GM04504 (cell line): ENCODE measurements at regions not wholly inside any gene's neighbourhood (a gene's known extent, or its start where the extent isn't known, plus 50 kb on each side); places are given as distances from the start of the nearest gene placed in this dataset.
A peak's percentile ranks its signal among the peaks of the same experiment; 100 is the strongest.
"Not testable (repeated sequence)": the region's sequence is repeated elsewhere in the genome, so short reads cannot be mapped to it uniquely, and the experiment has no call there.

Experiments used
- DNase-seq: peaks from one replicate; pipeline ENCODE4 v3.0.0-alpha.2; 2012; ENCODE audit warnings: low read depth

DNA sequence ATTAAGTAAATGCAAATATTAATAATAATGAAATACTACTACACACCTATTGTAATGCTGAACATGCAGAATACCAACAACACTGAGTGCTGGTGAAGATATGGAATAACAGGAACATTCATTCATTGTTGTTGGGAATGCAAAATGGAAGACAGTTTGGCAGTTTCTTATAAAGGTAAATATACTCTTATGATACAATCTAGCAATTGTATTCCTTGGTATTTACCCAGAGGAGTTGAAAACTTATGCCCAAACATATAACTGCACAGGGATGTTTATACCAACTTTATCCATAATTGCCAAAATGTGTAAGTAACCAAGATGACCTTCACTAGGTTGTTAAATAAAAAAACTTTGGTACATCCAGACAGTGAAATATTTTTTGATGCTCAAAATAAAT lies 636.8 kb downstream of the PRR16 start:
- no peak for DNase-seq

DNA sequence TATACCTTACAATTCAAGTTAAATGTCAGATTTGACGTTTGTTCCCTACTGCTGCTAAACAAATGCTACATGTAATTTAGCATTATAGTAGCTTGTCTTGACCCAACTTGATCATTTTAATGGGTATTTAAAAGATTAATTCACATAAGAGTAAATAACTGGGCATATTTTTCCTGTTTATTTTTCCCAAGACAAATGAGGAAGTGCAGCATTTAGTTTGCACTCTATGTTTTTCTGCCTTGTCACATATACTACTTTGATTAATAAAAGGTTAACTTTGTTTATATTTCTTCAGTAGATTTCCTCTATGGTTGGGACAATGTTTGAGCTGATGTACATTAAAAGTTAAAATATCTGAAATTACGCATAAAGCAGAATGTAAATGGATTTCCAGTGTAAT lies 641.8 kb downstream of the PRR16 start:
- DNase-seq, result no peak

DNA sequence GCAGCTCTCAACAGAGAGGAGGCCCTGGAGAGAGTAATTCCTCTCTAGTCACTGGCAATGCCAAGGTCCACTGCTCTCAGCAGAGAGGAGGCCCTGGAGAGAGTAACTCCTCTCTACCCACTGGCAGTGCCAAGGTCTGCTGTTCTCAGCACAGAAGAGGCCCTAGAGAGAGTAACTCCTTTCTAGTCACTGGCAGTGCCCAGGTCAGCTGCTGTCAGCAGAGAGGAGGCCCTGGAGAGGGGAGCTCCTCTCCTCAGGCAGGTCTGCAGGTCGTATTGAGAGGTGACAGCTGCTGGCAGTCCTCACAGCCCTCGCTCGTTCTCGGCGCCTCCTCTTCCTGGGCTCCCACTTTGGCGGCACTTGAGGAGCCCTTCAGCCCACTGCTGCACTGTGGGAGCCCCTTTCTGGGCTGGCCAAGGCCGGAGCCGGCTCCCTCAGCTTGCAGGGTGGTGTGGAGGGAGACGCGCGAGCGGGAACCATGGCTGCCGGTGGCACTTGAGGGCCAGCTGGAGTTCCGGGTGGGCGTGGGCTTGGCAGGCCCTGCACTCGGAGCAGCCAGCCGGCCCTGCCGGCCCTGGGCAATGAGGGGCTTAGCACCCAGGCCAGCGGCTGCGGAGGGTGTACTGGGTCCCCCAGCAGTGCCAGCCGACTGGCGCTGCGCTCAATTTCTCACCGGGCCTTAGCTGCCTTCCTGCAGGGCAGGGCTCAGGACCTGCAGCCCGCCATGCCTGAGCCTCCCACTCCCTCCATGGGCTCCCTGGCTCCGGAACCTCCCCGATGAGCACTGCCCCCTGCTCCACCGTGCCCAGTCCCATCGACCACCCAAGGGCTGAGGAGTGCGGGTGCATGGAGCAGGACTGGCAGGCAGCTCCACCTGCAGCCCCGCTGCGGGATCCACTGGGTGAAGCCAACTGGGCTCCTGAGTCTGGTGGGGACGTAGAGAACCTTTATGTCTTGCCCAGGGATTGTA lies 642.9 kb downstream of the PRR16 start:
- DNase-seq, result not testable (repeated sequence)

DNA sequence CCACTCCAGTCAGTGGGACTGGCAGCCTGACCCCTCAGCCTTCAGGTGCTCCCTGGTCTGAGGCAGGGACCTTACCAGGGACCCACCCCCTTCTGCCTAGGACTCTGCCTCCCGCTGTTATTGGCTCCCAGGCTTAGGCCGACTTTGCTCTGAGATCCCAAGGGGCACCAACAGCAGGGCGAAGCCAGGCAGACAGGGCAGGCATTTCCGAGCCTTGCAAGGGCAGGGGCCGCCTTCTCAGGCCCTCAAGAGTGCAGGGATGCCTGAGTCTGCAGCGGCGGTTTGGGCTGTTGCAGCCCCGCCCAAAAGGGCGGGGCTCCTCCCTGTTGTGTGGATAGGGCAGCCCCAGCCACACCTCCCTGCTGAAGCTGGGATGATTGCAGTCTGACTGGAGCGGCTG lies 644.6 kb downstream of the PRR16 start:
- no peak for DNase-seq

DNA sequence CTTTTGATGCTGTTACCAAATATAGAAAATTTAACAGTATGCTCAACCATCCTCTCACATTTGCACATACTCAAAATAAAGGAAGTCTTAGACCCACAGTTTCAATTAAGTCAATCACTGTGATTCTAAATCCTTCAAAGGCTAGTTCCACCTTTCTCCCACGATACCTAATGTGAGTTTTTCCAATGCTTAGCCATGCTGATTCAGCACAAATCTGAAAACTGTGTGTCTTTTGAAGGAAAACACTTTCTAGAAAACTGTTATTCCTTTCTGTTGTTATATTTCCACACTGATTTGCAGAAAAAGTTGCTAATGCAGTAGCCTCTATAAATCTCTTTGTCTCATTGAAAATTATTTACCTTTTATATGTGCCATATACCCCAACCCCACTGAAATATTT lies 645.7 kb downstream of the PRR16 start:
- no peak for DNase-seq

DNA sequence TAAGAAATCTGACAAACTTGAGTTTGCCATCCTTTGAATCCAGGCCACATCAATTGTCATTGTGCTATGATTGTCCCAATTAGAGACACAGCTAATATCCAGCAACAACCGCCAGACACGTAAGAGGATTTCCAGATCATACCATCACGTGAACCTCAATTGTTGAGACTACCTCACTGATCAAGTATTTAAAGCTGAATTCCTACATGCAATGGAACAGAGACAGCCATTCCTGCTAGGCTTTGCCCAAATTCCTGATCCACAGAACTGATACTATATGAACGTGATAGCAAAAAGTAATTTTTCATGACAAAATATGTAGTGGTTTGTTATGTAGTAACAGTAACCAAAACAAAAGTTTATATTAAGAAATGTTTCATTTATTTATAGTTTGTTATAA lies 657.7 kb downstream of the PRR16 start:
- DNase-seq, result no peak

DNA sequence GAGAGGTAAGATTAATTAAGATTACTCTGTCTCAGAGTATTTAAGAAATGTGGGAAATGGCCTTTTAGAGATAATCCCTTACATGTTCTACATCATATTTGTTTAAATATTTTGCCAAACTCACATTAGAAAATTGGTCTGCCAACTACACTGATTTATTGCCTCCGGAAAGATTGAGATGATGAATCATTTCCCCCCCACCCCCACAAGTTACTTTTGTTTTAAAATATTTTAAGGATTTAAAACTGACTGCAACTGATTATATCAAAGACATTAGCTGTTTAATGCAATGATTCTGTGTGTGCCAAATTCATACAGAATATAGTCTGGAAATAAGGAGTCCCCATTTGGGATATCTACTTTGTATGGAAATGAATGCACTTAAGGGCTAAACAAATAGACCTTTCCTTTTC lies 674.4 kb downstream of the PRR16 start:
- DNase-seq, result no peak

DNA sequence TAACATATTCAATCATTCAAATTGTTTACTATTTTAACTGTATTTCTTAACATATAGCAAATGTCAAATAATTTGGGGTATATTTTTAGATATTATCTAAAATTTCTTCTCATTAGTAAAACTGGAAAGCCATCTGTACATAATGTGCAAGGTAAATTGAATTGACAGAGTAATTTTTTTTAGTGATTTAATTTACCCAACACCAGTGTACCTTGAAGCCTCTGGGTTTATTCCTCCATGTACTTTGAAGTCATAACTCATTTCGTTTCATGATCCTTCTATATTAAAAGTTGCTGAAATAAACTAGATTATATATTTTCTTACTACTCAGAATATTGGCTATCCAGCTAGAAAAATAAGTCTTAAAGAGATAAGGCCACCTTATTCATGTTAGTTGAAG lies 674.9 kb downstream of the PRR16 start:
- no peak for DNase-seq

DNA sequence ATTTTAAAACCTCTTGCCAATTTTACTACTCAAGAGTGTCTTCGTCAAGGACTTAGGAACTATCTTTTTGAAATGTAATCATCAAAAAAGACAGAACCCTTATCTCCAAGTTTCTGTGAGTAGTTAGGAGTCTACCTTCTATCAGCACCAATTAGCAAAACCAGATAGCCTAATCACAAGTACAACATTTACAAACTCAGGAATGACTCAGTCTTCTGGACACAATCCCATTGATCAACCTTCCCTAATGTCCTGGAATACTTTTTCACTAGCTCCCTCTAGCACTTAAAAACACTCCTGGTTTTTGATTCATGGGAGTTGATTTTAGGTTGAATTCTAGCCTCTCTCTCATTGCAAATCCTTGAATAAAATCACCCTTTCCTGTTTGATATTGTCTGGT lies 680.7 kb downstream of the PRR16 start:
- DNase-seq, result peak; percentile 2

DNA sequence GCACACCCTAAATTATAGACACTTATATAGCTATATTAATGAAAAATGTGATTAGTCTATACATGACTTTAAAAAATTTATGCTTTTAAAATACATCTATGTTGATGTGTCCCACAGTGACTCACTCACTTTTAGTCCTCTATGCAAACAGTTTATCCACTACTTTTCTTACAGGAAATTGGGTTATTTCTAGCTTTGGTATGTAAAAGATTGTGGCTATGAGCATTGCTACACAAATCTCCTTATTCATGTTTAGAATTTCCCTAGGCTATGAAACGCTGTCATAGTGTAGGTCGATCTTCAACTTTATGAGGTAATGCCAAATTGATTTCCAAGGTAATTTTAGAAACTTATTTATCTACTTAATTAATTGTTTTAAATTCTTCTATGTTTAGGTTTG lies 687.4 kb downstream of the PRR16 start:
- DNase-seq, result no peak

DNA sequence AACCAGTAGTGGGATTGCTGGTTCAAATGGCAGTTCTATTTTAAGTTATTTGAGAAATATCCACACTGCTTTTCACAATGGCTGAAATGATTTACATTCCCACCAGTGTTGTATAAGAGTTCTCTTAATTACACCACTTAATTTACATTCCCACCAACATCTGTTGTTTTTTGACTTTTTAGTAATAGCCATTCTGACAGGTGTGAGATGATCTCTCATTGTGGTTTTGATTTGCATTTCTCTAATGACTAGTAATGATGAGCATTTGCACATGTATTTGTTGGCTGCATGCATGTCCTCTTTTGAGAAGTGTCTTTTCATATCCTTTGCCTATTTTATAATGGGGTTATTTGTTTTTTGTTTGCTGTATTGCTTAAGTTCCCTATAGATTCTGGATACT lies 688.3 kb downstream of the PRR16 start:
- no peak for DNase-seq

DNA sequence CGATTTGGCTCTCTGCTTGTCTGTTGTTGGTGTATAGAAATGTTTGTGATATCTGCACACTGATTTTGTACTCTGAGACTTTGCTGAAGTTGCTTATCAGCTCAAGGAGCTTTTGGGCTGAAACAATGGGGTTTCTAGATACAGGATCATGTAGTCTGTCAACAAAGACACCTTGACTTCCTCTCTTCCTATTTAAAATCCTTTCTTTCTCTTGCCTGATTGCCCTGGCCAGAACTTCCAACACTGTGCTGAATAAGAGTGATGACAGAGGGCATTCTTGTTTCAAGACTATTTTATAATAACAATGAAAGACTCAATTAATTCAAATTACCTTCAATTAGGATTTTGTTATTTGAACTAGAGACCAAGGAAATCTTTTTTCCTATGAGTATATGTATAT lies 692.5 kb downstream of the PRR16 start:
- no peak for DNase-seq

DNA sequence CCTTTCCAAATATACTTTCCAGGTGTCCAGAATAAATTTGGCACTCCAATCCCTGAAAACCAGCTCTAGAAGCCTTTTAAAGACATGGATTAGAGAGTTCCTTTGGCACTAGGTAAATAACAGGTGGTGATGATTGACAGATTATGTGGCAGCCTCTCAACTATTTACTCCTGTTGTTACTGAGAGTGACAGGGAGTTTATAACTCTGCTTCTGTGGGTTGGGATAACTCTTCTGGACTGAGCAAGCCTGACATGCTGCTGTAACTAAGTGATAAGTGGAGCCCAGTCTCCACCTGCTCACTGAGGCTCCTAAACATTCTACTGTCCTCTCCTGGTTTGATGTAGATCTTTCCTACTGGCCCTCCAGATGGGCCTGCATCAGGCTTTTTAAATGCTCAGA lies 693.2 kb upstream of the FTMT start:
- no peak for DNase-seq

DNA sequence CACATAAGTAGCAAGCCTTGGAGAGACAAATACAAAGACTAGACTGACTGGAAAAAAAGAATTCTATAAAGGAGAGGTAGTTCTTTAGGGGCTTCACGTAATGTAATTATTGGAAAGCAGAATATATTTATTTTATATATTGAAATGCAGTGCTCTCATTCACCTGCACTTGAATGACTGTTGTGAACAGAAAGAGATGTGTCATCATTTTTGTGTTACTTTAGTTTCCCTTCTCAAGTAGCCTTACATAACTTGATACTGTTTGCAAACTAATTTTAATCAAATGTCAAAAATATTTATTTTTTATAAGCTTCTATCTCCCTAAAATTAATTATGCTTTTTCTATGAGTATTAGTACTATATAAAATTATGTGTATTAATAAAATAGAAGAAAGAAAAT lies 691.1 kb upstream of the FTMT start:
- DNase-seq, result no peak

DNA sequence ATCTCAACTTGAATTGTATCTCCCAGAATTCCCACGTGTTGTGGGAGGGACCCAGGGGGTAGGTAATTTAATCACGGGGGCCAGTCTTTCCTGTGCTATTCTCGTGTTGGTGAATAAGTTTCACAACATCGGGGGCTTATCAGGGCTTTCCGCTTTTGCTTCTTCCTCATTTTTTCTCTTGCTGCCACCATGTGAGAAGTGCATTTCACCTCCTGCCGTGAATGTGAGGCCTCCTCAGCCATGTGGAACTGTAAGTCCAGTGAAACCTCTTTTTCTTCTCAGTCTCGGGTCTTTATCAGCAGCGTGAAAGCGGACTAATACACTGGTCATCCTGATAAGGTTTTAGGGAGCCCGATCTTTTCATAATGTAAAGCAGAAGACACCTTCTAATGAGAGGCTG lies 687.0 kb upstream of the FTMT start:
- DNase-seq, result no peak

DNA sequence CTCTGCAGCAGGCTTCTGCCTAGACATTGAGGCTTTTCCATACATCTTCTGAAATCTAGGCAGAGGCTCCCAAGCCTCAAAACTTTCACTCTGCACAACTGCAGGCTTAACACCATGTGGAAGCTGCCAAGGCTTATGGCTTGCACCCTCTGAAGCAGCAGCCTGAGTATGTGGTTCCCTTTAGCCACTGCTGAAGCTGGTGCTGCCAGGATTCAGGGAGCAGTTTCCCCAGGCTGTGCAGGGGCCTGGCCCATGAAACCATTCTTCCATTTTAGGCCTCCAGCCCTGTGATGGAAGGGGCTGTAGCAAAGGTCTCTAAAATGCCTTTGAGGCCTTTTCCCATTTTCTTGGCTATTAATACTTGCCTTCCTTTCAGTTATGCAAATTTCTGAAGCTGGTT lies 680.3 kb upstream of the FTMT start:
- no peak for DNase-seq

DNA sequence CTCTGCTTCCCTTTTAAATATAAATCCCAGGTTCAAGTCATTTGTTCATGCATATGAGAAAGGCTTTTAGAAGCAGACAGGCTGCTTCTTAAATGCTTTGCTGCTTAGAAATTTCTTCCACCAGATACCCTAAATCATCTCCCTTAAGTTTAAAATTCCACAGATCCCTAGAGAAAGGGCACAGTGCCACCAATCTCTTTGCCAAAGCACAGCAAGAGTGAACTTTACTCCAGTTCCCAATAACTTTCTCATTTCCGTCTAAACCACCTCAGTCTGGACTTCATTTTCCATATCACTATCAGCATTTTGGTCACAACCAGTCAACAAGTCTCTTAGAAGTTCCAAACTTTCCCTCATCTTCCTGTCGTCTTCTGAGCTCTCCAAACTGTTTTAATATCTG lies 679.8 kb upstream of the FTMT start:
- no peak for DNase-seq

DNA sequence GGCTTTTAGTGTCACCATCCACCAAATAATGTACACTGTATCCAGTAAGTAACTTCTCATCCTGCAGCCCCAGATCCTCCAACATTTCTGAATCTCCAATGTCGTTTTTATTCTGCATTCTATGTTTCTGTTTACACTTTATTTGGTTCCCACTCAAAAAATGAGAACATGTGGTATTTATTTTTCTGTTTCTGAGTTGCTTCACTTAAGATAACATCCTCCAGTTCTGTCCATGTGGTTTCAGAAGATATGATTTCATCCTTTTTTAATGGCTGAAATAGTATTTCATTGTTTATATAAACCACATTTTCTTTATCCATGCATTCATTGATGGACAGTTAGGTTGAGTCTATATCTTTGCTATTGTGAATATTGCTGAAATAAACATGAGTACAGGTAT lies 677.3 kb upstream of the FTMT start:
- DNase-seq, result no peak

DNA sequence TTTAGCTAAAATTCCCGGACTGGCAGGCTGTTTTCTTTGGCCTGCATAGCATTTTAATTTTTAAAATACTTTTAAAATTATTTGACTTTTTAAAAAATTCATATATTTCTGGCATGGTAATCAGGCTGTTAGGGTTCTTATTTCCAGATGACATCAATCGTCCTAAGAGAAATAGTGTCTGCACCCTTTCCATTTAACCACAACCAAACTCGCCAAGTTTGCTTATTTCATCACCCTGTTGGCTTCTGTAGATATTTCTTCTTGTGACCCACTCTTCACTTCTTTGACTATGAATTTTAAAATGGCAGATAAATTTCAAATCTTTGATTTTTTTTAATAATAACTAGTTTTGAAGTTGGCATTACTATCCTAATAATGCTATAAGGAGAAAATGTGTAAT lies 675.7 kb upstream of the FTMT start:
- no peak for DNase-seq

DNA sequence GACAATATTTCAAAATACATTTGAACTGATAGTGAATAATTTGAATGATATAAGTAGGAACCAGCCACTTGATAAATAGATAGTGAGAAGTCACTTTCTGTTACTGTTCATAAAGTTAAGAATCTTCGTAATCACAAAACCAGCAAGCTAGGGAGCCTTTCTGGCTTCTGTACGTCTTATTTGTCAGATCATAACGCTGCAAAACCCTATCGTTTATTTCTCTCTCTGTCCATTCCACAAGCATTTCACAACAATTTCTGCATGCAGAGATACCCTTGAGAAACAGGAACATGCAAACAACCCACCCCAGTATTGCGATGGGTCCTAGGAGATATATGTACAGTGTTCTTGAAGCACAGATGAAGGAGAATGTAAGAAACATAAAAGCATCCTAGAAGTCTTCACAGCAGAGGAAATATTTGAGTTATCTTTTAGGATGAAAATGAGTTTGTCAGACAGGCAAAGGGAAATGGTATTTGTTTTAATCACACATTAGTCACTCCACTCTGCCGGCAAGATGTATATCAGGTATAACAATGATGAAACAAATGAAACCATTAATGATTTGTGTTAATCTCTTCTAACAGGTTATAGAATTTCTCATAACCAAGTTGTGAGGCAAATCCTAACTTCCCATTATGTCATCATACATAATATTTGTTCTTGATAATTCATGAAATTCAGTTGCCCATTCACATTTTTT lies 668.7 kb upstream of the FTMT start:
- no peak for DNase-seq

DNA sequence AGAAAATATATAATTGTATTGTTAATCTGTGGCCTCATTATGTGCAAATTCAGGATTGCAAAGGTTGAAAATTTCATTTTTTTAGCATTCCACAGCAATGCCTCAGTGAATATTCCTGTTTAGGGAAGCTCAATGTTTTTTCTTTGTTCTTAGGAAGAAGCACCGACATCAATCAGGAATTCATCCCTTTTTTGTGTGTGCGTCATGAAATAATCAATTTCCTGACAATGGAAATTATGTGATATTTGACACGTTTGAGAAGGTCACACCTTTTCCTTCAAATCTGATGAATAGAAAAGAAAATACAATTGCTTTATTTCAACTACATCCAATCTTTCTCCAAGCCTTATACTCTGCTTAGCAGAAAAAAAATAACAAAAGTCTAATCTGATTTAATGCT lies 662.8 kb upstream of the FTMT start:
- no peak for DNase-seq

DNA sequence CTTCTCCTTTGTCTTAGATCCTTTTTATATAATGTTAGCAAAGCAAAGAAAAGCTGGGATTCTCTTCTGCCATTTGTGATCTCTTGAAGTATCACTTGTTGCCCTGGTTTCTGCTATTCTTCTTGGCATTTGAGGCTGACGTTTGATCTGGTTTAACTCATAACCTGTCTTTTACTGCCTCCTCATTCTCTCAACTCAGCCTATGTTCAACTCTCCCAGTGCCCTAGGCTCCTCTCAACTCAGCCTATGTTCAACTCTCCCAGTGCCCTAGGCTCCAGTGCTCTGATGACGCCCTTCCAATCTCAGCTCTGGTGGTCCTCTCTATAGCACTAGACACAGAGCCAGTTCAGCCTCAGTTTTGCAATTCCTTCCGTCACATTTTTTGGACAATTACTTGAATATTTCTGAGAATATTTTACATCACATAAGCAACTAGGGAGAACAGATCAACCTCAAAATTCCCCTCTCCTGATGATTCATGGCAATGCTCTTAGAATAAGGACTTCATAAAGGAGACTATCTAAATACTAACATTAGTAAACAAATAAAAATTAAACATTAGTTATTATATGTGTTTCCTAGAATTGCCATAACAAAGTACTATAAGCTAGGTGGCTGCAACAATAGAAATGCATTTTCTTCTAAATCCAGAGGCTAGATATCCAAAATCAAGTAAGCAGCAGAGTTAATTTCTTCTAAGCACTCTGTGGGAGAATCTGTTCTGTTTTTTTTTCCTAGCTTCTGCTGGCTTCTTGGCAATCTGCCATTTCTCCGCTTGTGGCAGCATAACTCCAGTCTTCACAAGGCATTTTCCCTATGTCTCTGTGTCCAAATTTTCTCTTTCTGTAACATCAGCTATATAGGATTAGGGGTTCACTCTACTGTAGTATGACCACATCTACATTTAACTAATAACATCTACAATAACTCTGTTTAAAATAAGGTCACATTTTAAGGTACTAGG lies 662.1 kb upstream of the FTMT start:
- no peak for DNase-seq
